ENCODE measurements at regions not wholly inside any gene's neighbourhood (a gene's known extent, or its start where the extent isn't known, plus 50 kb on each side); places are given as distances from the start of the nearest gene placed in this dataset.

GRCh38 chr5:106759581-106759980 lies 911.2 kb downstream of the EFNA5 start:
- no peaks in the 10 kb centered on the region for H3K27me3 ChIP-seq (replicated peaks in 1 of 4; ENCODE audit: control extremely low read depth in 1 of 4, control insufficient read depth in 3 of 4, insufficient read depth in 4 of 4, low read length in 3 of 4)
- no peak overlapping the region for H3K27ac ChIP-seq (ENCODE audit: low read length in 2 of 2)
- intact Hi-C loops (cut with micrococcal nuclease), result no loop called here
- H3K9ac ChIP-seq (ENCODE audit: low read length), result no peak overlapping the region
- H3K9me3 ChIP-seq (ENCODE audit: control extremely low read depth in 1 of 3, control insufficient read depth in 2 of 3, insufficient read depth in 1 of 3, low read length in 2 of 3), result no peaks in the 10 kb centered on the region
- no peaks in the 10 kb centered on the region for H3K36me3 ChIP-seq (replicated peaks in 1 of 2; ENCODE audit: control extremely low read depth in 1 of 2, control insufficient read depth in 1 of 2, extremely low read depth in 1 of 2, insufficient read depth in 2 of 2, low read length in 1 of 2)
- no peaks in the 10 kb centered on the region for H3K27me3 Mint-ChIP-seq
- no peaks in the 10 kb centered on the region for H4K20me1 ChIP-seq (ENCODE audit: control insufficient read depth, insufficient read depth, low read length, poor library complexity, severe bottlenecking)
- no peaks in the 10 kb centered on the region for H3K79me2 ChIP-seq (ENCODE audit: control insufficient read depth, insufficient read depth, low read length)
- no peak overlapping the region for H3K4me2 ChIP-seq (replicated peaks; ENCODE audit: low read depth, low read length, poor library complexity, severe bottlenecking)
- H3K27ac Mint-ChIP-seq, result no peak overlapping the region
- H3K4me1 Mint-ChIP-seq, result no peaks in the 10 kb centered on the region
- H3K4me3 Mint-ChIP-seq, result no peak overlapping the region
- TF ChIP-seq, protein P1, sequence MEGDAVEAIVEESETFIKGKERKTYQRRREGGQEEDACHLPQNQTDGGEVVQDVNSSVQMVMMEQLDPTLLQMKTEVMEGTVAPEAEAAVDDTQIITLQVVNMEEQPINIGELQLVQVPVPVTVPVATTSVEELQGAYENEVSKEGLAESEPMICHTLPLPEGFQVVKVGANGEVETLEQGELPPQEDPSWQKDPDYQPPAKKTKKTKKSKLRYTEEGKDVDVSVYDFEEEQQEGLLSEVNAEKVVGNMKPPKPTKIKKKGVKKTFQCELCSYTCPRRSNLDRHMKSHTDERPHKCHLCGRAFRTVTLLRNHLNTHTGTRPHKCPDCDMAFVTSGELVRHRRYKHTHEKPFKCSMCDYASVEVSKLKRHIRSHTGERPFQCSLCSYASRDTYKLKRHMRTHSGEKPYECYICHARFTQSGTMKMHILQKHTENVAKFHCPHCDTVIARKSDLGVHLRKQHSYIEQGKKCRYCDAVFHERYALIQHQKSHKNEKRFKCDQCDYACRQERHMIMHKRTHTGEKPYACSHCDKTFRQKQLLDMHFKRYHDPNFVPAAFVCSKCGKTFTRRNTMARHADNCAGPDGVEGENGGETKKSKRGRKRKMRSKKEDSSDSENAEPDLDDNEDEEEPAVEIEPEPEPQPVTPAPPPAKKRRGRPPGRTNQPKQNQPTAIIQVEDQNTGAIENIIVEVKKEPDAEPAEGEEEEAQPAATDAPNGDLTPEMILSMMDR (IDR thresholded peaks at IDR 0.05), result no peak
- no peak for TF ChIP-seq EZH2 (IDR thresholded peaks at IDR 0.05; ENCODE audit: borderline replicate concordance, insufficient read depth, low read depth, low read length, poor library complexity, severe bottlenecking)
- DNase-seq (no peak), ATAC-seq (ENCODE audit: low read depth) (no peak)
- CTCF ChIA-PET, result no interaction called here
- no peak overlapping the region for H3K4me3 ChIP-seq (ENCODE audit: control extremely low read depth in 1 of 5, extremely low read depth in 1 of 5, insufficient read depth in 1 of 5, low read depth in 2 of 5, low read length in 4 of 5)
- H3K9me3 Mint-ChIP-seq (ENCODE audit: insufficient read depth), result no peaks in the 10 kb centered on the region
- WGBS (ENCODE audit: insufficient coverage), result 53% methylated on average over 2 of the region's 3 CpGs
- H3K4me1 ChIP-seq (ENCODE audit: control insufficient read depth in 2 of 2, insufficient read depth in 2 of 2, low read length in 2 of 2), result no peaks in the 10 kb centered on the region
- POLR2A ChIA-PET, result no interaction called here
- H2AFZ ChIP-seq (ENCODE audit: insufficient read depth, low read depth, low read length, poor library complexity, severe bottlenecking), result no peak overlapping the region

GRCh38 chr5:106759152-106759551 lies 911.6 kb downstream of the EFNA5 start:
- DNase-seq, result no peak
- no peaks in the 10 kb centered on the region for H3K27me3 Mint-ChIP-seq
- Histone ChIP-seq H3K79me2 (ENCODE audit: control insufficient read depth, insufficient read depth, low read length) (no peaks in the 10 kb centered on the region), H3K4me3 (ENCODE audit: control extremely low read depth in 1 of 5, extremely low read depth in 1 of 5, insufficient read depth in 1 of 5, low read depth in 2 of 5, low read length in 4 of 5) (no peak overlapping the region), H3K4me2 (replicated peaks; ENCODE audit: low read depth, low read length, poor library complexity, severe bottlenecking) (no peak overlapping the region), H3K27ac (ENCODE audit: low read length in 2 of 2) (no peak overlapping the region), H4K20me1 (ENCODE audit: control insufficient read depth, insufficient read depth, low read length, poor library complexity, severe bottlenecking) (no peaks in the 10 kb centered on the region), H3K36me3 (replicated peaks in 1 of 2; ENCODE audit: control extremely low read depth in 1 of 2, control insufficient read depth in 1 of 2, extremely low read depth in 1 of 2, insufficient read depth in 2 of 2, low read length in 1 of 2) (no peaks in the 10 kb centered on the region), H3K27me3 (replicated peaks in 1 of 4; ENCODE audit: control extremely low read depth in 1 of 4, control insufficient read depth in 3 of 4, insufficient read depth in 4 of 4, low read length in 3 of 4) (no peaks in the 10 kb centered on the region), H3K9ac (ENCODE audit: low read length) (no peak overlapping the region), H3K9me3 (ENCODE audit: control extremely low read depth in 1 of 3, control insufficient read depth in 2 of 3, insufficient read depth in 1 of 3, low read length in 2 of 3) (no peaks in the 10 kb centered on the region), H3K4me1 (ENCODE audit: control insufficient read depth in 2 of 2, insufficient read depth in 2 of 2, low read length in 2 of 2) (no peaks in the 10 kb centered on the region), H2AFZ (ENCODE audit: insufficient read depth, low read depth, low read length, poor library complexity, severe bottlenecking) (no peak overlapping the region)
- CTCF ChIA-PET, result no interaction called here
- no CpG with 5 or more reads among the region's 1 CpG for WGBS (ENCODE audit: insufficient coverage)
- intact Hi-C loops (cut with micrococcal nuclease), result no loop called here
- no peak for TF ChIP-seq EZH2 (IDR thresholded peaks at IDR 0.05; ENCODE audit: borderline replicate concordance, insufficient read depth, low read depth, low read length, poor library complexity, severe bottlenecking)
- TF ChIP-seq, protein P1 (IDR thresholded peaks at IDR 0.05), result no peak
- POLR2A ChIA-PET, result no interaction called here
- ATAC-seq (ENCODE audit: low read depth), result no peak
- H3K4me1 Mint-ChIP-seq, result no peaks in the 10 kb centered on the region
- no peak overlapping the region for H3K27ac Mint-ChIP-seq
- H3K4me3 Mint-ChIP-seq, result no peak overlapping the region
- no peaks in the 10 kb centered on the region for H3K9me3 Mint-ChIP-seq (ENCODE audit: insufficient read depth)
